Left colon (tissue), 2 donors: ENCODE measurements at regions not wholly inside any gene's neighbourhood (a gene's known extent, or its start where the extent isn't known, plus 50 kb on each side); places are given as distances from the start of the nearest gene placed in this dataset.

ENCODE experiments used
- ATAC-seq: fragments of 200-7000 bp; cut with Tn5 transposase; one replicate; pipeline ENCODE4 v1.9.1; 2020; ENCODE audit warnings: mild to moderate bottlenecking, moderate library complexity
- DNase-seq, 2 donors: peaks; one replicate each; pipeline ENCODE4 v3.0.0-alpha.2; 2020
- intact Hi-C, 2 donors: fragments of 100-400 bp; cut with DNase I in 1 of 2; cut with micrococcal nuclease in 1 of 2; formaldehyde crosslinking; loops; one replicate each; pipeline versions ENCODE4 v1.11.2 to v1.14.0; 2022; cut with DNase I, micrococcal nuclease
- donor health status: DM: no; HTN: no; CAD: no.
- donor health status: DM: yes; HTN: yes; CAD: no.

DNA sequence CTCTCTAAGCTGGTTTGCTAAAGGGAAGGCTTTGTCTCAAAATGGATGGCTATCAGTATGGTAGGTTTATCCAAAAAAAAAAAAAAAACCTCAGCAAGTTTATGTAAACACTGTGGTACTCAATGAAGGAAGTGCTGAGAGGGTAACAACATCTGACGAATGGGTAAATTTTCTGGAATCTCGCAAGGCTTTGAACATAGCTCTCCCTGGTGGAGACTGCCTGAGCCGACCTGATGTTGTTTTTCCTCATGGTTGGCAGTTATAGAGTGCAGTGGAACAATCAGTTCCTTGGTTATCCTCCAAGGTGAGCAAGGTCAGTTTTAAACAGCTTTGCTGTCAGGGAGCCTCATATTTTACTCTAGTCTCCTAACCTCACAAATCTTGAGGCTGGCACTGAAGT lies 94.6 kb downstream of the ZPLD1 start:
- ATAC-seq (peak; percentile 52), DNase-seq (no peak)
- intact Hi-C loops: no loop called here

DNA sequence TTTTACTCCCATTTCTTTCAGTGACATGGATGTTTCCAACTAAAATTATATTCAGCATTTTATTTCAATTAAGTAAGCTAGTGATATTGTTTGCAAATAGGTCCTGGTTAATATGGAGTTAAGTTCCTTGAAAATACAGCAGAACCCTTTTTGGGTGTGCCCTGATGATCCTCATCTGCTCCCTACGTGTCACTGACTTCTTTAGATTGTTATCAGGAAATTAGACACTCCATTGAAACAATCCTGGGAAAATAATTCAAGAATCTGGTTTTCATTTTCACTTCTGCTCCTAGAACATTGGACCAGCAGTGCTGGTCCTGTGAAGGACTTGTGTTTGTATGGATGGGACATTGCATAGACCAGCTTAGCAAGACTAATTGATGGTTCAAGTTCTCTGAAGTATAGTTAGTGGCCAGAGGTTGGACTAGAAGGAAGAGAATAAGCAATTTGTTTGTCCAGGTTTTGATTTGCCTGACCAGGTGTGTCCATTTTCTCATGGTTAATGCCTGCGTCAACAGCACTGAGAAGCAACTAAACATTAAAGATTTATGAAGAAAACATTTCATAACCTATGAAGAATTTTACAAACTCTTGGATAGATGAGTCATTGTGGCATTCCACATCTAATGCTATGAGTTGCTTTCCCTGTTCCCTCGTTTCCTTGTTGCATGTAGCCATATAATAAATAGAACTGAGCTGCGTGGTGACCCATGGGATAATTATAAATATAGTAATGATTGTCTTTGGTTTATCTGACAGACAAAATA lies 95.8 kb downstream of the ZPLD1 start:
- intact Hi-C loops: loop anchor here in 1 of 2 donors (10.0 kb wide), 1 partner anchor 726 kb away; no protein-coding TSS in a partner anchor
- DNase-seq (no peak), ATAC-seq (no peak)

DNA sequence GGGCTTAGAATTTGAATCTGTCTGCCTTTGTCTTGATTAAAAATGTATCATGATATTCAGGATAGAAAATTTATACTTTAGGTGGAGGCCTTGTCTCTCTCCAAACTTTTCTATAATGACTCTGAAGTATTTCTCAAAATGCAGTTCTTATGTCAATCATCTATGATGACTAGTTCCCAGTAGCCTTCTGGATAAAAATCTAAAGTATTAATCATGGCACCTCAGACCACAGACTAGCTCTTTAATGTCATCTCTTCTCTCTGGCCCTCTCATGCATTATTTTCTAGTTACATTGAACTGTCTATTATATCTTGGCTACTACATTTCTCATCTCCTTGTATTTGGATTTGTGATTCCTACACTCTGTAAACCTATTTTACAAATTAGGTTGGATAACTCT lies 96.9 kb downstream of the ZPLD1 start:
- intact Hi-C loops: loop anchor here in 1 of 2 donors (10.0 kb wide), 1 partner anchor 727 kb away; no protein-coding TSS in a partner anchor

DNA sequence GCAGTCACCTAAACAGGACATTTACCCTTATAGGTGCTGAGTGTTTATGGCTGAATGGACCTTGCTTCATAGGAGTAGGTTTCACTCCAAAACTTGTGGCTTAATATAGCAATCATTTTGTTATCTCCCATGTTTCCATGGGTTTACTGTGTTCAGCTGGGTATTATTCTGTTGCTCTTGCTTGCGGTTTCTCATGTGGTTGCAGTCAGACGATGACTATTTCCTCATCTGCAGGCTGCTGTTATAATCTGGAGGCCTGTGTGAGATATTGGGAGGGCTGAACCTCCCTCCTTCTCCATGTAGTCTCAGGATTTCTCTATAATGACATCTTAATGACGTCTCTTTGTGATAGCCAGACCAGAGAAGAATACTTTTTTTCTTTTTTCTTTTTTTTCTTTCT lies 98.1 kb downstream of the ZPLD1 start:
- no peak for DNase-seq
- intact Hi-C loops: loop anchor here in 1 of 2 donors (10.0 kb wide), 1 partner anchor 728 kb away; no protein-coding TSS in a partner anchor
- no peak for ATAC-seq

More for the DNA sequence above, 96.9 kb downstream of the ZPLD1 start:
- DNase-seq (no peak), ATAC-seq (no peak)

DNA sequence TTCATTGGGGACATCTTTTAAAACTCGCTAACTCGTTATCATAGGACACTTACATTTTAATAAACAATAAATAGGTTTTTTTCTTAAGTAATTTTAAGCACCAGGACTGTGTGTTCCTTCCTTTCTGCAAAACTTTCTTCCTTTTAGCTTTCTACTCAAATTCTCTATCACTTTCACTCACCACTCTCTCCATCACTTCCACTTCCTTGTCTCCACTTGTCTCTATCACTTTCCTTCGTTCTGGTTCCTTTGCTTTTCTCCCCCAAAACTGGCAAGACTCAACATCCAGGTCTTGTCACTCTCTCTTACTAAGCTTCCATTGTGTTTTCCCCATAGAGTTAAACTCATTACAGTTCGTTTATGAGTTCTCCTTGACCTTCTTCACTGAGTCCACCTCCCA lies 99.0 kb downstream of the ZPLD1 start:
- intact Hi-C loops: loop anchor here in 1 of 2 donors (10.0 kb wide), 1 partner anchor 729 kb away; no protein-coding TSS in a partner anchor
- DNase-seq: no peak
- ATAC-seq: no peak

DNA sequence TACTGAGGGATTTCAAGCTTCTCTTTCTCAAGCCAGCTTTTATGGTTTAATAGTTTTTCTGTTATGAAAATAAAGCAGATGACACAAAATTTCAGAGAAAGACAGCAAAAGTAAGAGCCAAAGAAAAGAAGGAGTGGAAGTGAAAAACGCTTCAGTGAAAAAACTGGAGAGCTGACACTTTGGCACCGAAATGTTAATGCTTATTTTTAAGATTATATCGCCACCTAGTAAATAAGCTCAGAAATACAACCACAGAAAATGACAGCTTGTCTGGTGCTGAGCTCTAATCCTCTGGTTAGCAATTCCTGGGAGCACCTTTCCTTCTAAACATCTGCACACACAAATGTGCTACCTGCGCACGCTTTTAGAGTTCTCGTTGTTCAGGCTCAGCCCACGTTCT lies 101.6 kb downstream of the ZPLD1 start:
- intact Hi-C loops: loop anchor here in 1 of 2 donors (5.0 to 10.0 kb wide), 2 partner anchors 304 to 732 kb away; no protein-coding TSS in a partner anchor
- no peak for DNase-seq
- ATAC-seq: peak; percentile 59

DNA sequence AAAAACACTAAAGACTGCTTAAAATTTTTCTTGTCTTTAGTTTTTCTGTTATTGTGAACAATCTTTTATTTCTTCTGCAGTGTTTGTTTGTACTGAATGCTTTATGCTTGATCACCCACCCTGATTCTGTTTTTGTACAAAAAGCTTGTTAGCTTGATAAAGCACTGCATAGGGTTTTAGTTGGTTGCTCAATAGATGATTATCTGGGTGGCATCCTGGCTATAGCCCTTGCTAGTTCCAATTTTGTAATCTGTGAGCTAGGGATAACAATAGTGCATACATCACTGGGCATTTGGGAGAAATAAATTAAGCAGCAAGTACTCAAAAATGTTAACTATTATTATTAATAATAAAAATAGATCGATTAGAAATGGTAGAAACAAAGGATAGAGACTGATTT lies 102.3 kb downstream of the ZPLD1 start:
- intact Hi-C loops: loop anchor here in 1 of 2 donors (5.0 to 10.0 kb wide), 2 partner anchors 305 to 732 kb away; no protein-coding TSS in a partner anchor
- no peak for ATAC-seq
- no peak for DNase-seq

DNA sequence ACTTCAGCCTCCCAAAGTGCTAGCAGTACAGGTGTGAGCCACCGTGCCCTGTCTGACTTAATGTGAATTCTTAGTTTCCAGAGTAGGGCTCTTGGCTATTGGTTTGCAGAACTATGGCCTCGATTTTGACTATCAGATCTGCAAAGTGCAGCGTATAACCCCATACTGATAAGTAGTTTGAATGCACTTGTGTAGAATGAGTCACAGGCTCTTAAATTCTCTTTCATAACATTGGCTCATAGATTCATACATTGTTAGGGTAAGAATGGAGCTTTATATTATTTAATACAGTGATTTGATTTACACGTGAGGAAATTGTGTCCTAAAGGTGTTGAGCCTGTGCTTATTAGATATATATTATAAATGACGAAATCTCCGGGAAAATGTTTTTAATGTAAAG lies 109.9 kb downstream of the ZPLD1 start:
- intact Hi-C loops: no loop called here
- ATAC-seq: no peak
- no peak for DNase-seq

DNA sequence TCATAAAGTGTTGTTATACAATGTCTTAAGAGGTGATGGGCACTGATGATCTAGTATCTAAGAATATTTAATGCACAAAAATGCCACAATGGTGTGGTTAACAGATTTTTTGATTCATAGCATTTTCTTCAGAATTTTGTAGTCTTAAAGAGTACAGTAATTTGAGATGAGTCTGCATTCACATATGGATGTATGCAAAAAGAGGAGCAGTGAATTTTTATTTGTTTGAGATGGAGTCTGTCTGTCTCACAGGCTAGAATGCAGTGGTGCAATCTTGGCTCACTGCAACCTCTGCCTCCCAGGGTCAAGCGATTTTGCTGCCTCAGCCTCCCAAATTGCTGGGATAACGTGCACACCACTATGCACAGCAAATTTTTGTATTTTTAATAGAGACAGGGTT lies 110.5 kb downstream of the ZPLD1 start:
- DNase-seq (no peak), ATAC-seq (no peak)
- intact Hi-C loops: no loop called here

DNA sequence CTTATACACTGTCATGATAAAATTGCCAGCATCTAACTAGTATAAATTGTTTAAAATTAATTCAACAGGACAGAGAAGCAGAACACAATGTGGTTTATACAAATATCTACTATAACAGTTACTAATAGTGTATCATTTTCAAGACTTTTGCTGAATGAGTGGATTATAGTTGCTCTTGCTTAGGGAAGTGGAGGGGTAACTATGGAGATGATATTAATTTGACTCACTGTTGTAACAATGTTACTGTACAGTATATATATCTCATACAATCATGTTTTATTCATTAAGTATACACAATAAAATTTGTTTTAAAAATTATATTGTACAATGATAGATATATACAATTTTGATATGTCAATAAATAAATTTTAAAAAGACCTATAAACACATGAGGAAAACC lies 119.1 kb downstream of the ZPLD1 start:
- DNase-seq (no peak), ATAC-seq (no peak)
- intact Hi-C loops: no loop called here

DNA sequence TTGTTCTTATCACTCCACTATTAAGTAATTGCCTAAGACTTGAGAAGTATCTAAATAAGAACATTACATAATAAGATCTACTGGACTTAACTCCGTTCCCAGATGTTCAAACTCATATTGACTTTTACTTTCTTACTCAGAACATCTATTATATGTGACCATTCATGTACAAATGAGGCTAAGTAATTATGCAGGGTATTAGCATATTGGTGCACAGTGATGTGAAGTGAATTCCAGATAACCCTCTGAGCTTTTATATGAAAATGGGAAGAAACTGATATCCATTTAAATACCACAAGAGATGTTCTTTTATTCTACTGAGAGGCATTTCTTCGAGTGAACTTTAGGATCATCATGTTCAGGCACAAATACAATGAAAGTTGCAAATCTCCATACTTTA lies 135.7 kb downstream of the ZPLD1 start:
- ATAC-seq (no peak), DNase-seq (no peak)
- intact Hi-C loops: no loop called here

DNA sequence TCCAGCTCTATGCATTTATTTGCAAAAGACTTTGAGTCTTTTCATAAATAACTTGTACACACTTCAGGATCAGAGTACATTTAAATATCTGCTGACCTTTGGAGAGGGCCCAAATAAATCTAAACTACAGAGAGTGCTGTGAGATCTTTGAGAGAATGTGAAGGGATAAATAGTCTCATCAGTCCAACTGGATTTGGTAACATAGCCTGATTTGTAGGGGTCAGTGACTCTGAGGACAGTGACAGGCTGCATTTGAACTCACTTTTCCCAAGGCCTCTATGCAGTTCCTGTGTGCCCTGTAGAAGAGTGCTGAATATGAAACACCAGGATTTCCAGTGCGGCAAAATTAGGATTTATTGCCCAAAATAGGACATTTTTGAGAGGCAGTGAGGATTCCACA lies 136.2 kb downstream of the ZPLD1 start:
- DNase-seq (no peak), ATAC-seq (no peak)
- intact Hi-C loops: no loop called here

DNA sequence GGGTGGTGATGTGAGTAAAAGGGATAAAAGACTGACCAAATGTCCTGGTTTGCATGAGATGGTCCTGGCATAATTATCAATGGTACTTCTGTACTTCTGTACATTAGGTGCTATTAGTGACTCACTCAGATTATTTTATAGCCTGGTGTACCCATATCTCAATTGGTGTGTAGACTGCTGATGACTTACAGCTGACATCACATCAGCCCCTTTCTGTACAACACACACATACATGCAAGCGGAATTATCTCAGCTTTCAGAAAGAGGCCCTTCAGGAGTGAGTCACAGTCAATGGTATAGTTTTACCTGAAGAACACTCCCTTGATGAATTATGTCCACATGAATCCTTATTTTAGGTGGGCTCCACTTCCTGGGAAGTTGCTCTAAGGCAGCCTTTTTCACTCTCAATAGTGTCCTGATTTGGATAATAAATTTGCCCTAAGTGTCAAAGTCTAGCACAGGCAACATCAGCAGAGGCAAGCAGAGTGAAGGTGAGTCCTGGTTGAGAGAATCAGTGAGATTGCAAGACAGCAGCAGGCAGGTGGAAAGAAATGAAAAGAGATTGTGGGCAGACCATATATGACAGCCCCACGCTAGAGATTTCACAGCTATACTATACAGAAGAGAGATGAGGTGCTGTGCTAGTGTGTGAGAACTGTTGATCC lies 137.0 kb downstream of the ZPLD1 start:
- no peak for DNase-seq

DNA sequence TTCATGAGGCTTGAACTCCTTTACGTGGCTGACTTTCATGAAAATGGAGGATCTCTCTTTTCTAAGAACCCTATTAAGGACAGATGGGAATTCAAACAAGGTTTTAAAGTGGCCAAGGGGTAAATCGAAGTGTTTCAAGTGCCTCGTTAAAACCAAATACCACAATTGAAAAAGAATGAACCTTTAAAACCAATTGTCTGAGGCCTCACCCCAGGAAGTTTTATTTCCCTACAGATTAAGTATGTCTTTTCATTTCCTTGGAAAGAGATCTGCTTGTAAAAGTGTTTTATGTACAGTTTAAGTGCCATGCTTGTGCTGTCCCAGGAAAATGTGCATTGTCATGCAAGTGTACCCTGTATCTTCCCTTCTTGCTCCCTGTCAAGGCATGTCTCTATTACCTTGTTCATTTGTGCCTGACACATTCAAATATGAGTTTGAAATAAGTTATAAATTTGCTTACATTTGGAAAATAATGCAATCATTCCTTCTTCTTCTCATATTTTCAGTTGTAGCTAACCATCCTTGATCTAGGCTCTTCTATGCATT lies 138.7 kb downstream of the ZPLD1 start:
- no peak for DNase-seq
- no peak for ATAC-seq
- intact Hi-C loops: no loop called here

More for the DNA sequence above, 137.0 kb downstream of the ZPLD1 start:
- no peak for ATAC-seq
- intact Hi-C loops: no loop called here

DNA sequence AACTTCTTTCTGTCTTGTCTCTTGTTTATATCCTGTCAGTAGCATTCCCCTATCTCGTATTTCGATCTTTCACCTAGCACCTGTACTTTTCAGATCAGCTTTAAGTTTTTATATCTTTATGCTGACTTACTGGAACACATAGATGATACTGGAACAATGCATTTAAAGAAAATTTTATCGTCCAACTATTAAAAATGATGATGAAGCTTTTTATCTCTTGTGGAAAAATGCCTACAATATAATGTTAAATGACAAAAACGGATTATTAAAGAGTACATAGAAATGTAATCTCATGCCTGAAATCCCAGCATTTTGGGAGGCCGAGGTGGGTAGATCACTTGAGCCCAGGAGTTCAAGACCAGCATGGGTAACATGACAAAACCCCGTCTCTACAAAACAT lies 139.5 kb downstream of the ZPLD1 start:
- intact Hi-C loops: no loop called here
- DNase-seq (no peak), ATAC-seq (no peak)

DNA sequence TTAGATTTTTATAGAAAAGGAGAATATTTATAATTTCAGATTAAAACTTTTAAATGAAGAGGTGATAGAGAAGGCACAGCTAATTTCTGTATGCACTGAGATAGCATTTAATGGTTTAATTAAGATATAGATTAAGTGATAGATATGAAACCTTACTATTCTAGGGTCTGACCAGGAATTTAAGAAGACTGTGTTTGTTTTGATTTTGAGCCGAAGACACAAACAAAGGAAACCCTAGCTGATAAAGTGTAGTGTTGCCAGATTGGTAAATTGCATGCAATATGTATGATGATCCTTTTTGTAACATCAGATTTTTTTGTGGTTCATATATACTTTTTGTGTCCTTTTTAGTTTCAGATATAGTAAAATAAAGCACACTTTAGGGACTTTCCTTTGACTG lies 141.8 kb downstream of the ZPLD1 start:
- intact Hi-C loops: no loop called here
- DNase-seq: no peak
- no peak for ATAC-seq

DNA sequence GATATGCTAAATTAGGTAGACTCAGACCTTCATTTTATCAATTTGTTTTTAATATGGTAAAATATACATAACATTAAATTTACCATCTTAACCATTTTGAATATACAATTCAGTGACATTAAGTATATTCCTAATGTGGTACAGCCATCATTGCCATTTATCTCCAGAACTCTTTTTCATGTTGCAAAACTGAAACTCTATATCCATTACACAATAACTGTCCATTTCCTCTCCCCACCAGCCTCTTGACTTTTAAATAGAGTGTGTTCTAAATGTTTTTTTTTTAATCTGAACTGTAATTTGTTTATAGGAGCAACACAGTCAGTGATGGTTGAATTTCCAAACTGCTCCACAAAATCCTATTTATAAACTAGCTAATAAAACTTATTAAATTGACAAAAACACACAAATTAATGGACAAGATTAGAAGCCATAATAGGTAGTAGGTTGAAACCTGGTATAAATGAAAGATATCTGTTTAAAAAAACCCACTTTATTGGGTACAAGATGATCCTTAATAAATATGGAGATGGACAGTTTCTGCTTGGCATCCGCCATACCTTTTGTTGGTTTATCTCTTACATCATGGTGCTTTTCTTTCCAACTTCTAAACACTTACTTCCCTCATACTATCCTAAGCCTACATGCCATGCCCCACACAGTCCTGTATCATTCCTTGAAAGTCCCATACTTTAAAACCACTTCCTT lies 142.4 kb downstream of the ZPLD1 start:
- intact Hi-C loops: no loop called here
- DNase-seq (no peak), ATAC-seq (no peak)

DNA sequence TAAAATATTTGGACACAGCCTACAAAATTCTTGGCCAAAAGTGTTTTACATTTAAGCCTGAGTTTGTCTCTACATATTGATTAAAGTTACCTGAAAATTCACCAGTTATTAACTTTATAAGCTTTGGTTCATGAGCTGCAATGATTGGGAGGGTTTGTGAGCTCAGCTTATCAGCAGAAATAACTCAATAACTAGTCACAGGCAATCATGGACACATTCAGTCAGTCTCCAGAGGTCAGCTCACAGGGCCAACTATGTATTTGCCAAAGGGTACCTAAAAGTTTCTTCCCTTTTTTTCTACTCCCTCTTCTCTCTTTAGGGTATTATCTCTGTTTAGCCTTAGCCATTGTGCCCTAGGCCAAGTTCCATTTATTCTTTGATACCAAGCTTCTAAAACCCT lies 145.9 kb downstream of the ZPLD1 start:
- intact Hi-C loops: no loop called here
- DNase-seq (no peak), ATAC-seq (no peak)

DNA sequence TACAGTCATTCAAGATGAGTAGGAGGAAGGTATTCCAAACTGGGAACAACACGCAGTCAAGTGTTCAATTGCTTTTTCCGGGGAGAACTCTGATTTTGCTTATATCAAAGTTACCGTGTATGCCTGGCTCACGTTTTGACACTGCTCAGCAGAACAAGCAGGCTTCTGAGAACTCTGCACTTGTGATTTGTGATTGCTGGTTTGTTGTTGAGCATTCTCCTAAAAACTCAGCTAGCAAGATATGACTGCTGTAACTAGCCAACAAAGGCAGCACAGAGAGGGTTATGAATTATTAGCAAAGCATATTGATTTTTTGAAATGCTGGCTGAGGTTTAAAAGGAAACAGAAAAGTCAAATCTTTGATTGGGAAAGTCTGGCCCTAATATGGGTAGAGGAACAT lies 151.7 kb downstream of the ZPLD1 start:
- no peak for DNase-seq
- intact Hi-C loops: no loop called here
- ATAC-seq: no peak
